Muscle layer of duodenum (tissue), 2 donors: ENCODE measurements at regions not wholly inside any gene's neighbourhood (a gene's known extent, or its start where the extent isn't known, plus 50 kb on each side); places are given as distances from the start of the nearest gene placed in this dataset.

ENCODE experiments used
- H3K27ac ChIP-seq: one replicate; pipeline ENCODE4 v1.7.0; 2013; ENCODE audit warnings: mild to moderate bottlenecking, low read length
- H3K27me3 ChIP-seq: one replicate; pipeline ENCODE4 v1.7.0; 2013; ENCODE audit warnings: low read depth, mild to moderate bottlenecking, control low read depth, low read length
- H3K36me3 ChIP-seq, 2 donors: one replicate each; pipeline ENCODE4 v1.7.0; 2013; ENCODE audit warnings: low read length in 2 of 2, control low read depth in 1 of 2, mild to moderate bottlenecking in 1 of 2; ENCODE audit not compliant: insufficient read depth in 2 of 2, control insufficient read depth in 1 of 2
- H3K4me1 ChIP-seq, 2 donors: one replicate each; pipeline ENCODE4 v1.7.0; 2013; ENCODE audit warnings: low read length in 2 of 2, mild to moderate bottlenecking in 2 of 2, control low read depth in 1 of 2, moderate library complexity in 1 of 2; ENCODE audit not compliant: insufficient read depth in 2 of 2, control insufficient read depth in 1 of 2
- H3K4me3 ChIP-seq, 2 donors: one replicate each; pipeline ENCODE4 v1.7.0; 2013; ENCODE audit warnings: low read length in 2 of 2, low read depth in 1 of 2, mild to moderate bottlenecking in 1 of 2
- H3K9me3 ChIP-seq, 2 donors: one replicate each; pipeline ENCODE4 v1.7.0; 2013; ENCODE audit warnings: low read length in 2 of 2, control low read depth in 1 of 2, mild to moderate bottlenecking in 1 of 2; ENCODE audit not compliant: control insufficient read depth in 1 of 2
- donor health status: healthy.

DNA sequence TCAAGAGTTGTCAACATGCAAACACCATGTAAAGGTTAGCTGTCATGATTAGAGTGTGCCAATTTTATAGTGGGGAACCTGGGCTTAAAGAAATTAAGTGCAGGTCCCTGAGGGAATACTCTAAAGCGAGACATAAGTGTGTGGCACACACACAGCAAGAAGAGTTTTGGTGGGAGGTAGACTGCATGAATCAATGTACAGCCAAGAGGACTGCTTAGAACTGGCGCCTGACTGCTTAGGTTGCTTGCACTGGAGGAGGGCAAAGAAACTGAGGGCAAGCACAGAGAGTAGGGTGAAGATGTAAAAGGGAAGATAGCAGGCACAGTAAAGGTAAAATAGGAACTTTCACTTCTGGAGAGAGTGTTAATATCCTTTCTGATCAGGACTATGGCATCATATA lies 184.9 kb downstream of the SOX2 start:
- Histone ChIP-seq H3K36me3 (no peaks in the 10 kb centered on the region), H3K9me3 (no peaks in the 10 kb centered on the region), H3K4me1 (no peaks in the 10 kb centered on the region), H3K27ac (no peak overlapping the region), H3K27me3 (no peaks in the 10 kb centered on the region), H3K4me3 (no peak overlapping the region)

DNA sequence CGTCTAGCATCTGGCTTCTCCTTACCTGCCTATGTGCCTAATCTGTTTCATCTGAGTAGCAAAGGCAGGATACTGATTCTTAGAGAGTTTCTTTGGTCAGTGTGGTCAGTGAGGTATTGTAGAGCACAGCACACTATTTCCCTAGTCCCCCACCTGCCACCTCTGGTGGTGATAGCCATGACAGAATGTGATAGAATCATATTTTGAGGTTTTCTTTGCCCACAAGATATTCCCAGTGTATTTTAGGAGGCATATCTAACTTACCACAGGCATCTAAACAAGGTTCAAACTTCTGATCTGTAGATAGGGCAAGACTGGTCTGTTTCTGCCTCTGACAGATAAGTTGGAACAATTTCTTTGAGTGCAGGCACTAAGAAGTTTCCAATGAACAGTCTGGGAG lies 188.0 kb downstream of the SOX2 start:
- no peaks in the 10 kb centered on the region for H3K4me1 ChIP-seq
- H3K27me3 ChIP-seq = no peaks in the 10 kb centered on the region
- H3K27ac ChIP-seq = no peak overlapping the region
- H3K9me3 ChIP-seq = no peaks in the 10 kb centered on the region
- H3K36me3 ChIP-seq = no peaks in the 10 kb centered on the region
- H3K4me3 ChIP-seq = no peak overlapping the region

DNA sequence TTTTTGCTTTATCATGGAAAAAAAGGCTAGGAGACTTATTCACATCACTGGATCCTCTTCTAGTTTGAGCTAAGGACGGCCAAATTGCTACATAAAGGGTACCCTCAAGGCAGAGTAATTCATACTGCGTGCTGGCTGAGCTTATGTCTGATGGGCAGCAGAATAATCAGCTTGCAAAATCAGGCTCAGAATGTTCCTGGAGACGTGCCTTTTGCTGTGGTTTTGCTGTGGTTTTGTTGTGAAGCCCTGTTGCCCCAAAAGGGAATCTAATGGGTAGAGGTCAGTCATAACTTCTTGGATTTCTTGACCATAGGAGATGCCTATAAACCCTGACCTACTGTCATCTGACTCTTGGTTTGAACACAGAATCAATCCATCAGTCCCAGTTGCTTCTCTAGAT lies 189.9 kb downstream of the SOX2 start:
- Histone ChIP-seq H3K4me3 (no peak overlapping the region), H3K4me1 (no peaks in the 10 kb centered on the region), H3K27ac (no peak overlapping the region), H3K36me3 (no peaks in the 10 kb centered on the region), H3K27me3 (no peaks in the 10 kb centered on the region), H3K9me3 (no peaks in the 10 kb centered on the region)

DNA sequence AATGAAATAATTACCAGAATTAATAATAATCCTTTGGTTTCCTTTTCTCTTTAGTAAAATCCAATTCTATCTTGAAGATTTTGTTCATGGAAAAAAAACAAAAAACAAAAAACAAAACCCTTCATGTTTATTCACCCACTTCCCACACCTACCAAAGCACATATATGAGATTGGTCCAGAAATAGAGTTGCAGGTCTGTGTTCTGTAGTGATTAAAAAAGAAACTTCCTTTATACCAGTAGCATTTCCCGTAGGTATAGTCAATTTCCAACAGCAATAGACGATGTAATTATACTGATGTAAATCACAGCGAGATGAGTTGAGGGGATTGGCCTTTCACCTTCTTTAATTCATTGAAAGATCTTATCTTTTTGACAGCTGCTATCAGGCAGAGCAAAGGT lies 194.6 kb downstream of the SOX2 start:
- Histone ChIP-seq H3K36me3 (no peaks in the 10 kb centered on the region), H3K4me3 (no peak overlapping the region), H3K27ac (no peak overlapping the region), H3K4me1 (no peaks in the 10 kb centered on the region), H3K27me3 (no peaks in the 10 kb centered on the region), H3K9me3 (no peaks in the 10 kb centered on the region)

DNA sequence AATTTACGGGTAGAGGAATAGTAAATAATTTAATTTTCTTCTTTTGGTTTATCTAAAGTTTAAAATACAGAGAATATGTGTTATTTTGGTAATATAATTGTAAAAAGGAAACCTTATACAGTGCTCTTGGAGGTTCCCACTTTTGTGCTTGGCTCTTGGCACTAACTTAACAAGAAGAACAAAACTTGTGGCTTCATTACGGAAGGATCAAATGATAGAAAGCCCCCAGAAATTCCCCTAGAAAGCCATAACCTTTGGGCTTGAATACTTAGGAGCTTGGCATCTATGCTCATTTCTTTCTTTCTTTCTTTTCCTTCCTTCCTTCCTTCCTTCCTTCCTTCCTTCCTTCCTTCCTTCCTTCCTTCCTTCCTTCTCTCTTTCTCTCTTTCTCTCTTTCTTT lies 197.5 kb downstream of the SOX2 start:
- no peak overlapping the region for H3K27ac ChIP-seq
- H3K27me3 ChIP-seq = no peaks in the 10 kb centered on the region
- no peaks in the 10 kb centered on the region for H3K9me3 ChIP-seq
- H3K36me3 ChIP-seq = no peaks in the 10 kb centered on the region
- H3K4me1 ChIP-seq = no peaks in the 10 kb centered on the region
- H3K4me3 ChIP-seq = no peak overlapping the region

DNA sequence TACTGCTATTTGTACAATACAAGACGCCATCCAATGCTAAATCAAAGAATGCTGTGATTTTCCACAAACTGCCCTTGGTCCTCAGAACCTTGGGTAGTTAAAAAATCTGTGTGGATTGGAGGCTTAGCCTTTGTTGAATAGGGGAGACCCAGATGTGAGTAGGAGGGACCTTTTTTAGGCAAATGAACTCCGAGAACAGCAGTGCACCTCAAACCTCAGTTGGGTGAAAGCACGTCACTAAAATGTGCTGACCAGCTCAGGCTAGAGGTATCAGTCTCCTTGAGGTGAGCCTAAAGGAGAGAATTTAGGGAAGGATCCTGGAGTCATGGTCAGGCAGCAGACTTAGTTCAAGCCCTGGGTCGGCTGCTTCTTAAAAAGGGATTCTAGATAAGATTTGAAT lies 200.7 kb downstream of the SOX2 start:
- no peak overlapping the region for H3K27ac ChIP-seq
- no peaks in the 10 kb centered on the region for H3K27me3 ChIP-seq
- no peaks in the 10 kb centered on the region for H3K36me3 ChIP-seq
- H3K4me3 ChIP-seq = no peak overlapping the region
- no peaks in the 10 kb centered on the region for H3K4me1 ChIP-seq
- H3K9me3 ChIP-seq = no peaks in the 10 kb centered on the region

DNA sequence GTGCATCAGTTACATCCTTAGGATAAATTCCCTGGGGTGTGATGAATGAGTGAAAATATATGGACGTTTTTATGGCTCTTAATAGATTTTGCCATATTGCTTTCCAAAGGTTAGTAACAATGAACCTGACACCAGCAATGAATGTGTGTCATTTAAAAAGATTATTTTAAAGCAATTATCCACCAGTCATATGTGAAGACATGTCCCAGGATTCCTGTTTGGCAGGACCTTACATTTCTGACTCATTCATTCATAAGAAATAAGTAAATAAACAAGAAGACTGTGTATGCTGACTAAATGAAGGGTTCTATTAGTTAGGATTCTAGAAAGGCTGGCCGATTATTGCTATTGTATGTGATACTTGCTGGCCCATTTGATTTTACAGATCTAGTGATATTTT lies 201.5 kb downstream of the SOX2 start:
- no peaks in the 10 kb centered on the region for H3K9me3 ChIP-seq
- no peaks in the 10 kb centered on the region for H3K27me3 ChIP-seq
- no peak overlapping the region for H3K4me3 ChIP-seq
- H3K4me1 ChIP-seq = no peaks in the 10 kb centered on the region
- no peaks in the 10 kb centered on the region for H3K36me3 ChIP-seq
- H3K27ac ChIP-seq = no peak overlapping the region

DNA sequence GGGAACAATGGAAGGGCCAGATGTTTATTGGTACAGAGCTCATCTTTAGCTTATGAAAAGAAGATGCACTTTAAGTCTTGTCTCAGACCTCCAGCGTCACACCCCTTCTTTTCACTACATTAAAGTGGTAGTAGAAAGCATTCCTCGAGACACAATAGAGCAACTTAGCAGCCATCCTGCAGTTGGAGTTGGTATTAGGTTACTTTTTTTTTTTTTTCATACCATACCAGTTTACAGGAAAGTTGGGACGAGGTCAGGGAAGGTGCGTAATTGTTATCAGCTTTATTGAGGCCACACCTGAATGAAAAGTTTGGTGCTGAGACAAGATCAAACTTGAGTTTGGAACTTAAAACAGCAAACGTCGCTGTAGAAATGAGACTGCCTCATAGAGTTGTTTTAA lies 203.8 kb downstream of the SOX2 start:
- no peak overlapping the region for H3K4me3 ChIP-seq
- H3K27me3 ChIP-seq = no peaks in the 10 kb centered on the region
- H3K4me1 ChIP-seq = no peaks in the 10 kb centered on the region
- H3K9me3 ChIP-seq = no peaks in the 10 kb centered on the region
- no peak overlapping the region for H3K27ac ChIP-seq
- no peaks in the 10 kb centered on the region for H3K36me3 ChIP-seq

DNA sequence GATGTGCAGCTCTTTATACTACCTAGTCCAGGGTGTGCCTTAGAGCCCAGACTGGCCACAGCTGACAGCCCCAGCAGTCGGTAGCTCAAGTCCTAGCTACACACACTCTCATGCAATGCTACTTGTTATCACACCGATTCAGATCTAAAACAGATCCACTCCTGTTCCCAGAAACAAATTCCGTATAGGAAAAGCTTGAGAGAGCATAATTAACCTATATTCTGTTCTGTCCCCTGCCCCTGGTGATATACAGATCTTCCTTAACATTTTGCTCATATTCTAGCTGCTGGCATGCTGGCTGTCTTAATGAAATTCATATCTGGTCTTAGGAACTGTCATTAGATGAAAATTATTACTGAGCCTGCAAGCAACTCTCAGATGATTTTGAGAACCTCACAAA lies 204.3 kb downstream of the SOX2 start:
- Histone ChIP-seq H3K27me3 (no peaks in the 10 kb centered on the region), H3K4me1 (no peaks in the 10 kb centered on the region), H3K9me3 (no peaks in the 10 kb centered on the region), H3K36me3 (no peaks in the 10 kb centered on the region), H3K4me3 (no peak overlapping the region), H3K27ac (no peak overlapping the region)

DNA sequence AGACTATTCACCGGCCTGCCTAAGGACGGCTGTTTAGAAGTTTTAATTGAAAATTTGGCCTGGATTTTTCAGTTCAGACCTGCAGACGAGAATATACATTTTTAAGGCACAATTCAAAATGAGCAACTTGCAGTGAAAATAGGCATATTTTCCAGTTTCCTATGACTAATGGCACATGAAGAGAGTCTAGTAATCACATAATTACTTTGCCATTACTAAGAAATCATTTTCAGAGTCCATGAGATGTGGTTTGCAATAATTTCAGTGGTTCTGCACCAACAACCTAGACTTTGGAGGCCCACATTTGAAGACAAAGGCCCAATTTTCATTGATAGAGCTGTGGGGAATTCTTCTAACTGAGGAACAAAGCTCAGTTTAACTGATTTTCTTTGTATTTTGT lies 205.3 kb downstream of the SOX2 start:
- H3K9me3 ChIP-seq = no peaks in the 10 kb centered on the region
- no peak overlapping the region for H3K27ac ChIP-seq
- H3K27me3 ChIP-seq = no peaks in the 10 kb centered on the region
- H3K4me1 ChIP-seq = no peaks in the 10 kb centered on the region
- H3K4me3 ChIP-seq = no peak overlapping the region
- H3K36me3 ChIP-seq = no peaks in the 10 kb centered on the region

DNA sequence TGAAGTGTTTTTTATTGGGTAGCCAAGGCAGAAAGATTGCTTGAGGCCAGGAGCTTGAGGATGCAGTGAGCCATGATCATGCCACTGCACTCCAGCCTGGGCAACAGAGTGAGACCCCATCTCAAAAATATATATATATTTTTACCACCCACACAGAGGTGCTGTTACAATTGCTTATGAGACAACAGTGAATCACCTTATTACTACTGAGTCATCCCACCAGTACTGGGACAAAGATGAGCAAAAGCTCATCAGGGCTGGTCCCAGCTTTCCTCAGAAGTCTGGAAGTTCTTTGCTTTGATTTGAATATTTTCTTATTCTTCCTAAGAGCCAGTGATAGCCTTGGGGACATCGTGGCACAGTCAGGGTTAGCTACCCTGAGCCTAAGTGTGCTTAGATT lies 207.7 kb downstream of the SOX2 start:
- Histone ChIP-seq H3K27ac (no peak overlapping the region), H3K36me3 (no peaks in the 10 kb centered on the region), H3K27me3 (no peaks in the 10 kb centered on the region), H3K9me3 (no peaks in the 10 kb centered on the region), H3K4me3 (no peak overlapping the region), H3K4me1 (no peaks in the 10 kb centered on the region)

DNA sequence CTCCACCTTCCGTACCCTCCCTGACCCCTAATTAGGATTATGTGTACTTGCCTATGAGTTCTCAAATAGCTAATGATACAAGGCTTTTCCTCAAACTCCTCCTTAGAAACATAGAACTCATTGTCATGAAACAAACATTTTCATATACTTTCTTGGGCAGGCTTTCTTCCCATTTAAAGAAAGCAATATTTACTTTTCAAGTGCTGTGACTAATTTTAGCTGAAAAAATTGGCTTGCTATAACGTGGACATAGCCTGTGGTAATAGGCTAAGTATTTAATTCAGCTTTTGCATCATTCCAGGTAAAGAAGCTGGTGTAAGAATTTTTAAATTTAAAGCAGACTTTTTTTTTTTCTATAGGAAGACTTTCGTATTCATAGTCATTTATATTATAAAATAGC lies 208.7 kb downstream of the SOX2 start:
- Histone ChIP-seq H3K9me3 (no peaks in the 10 kb centered on the region), H3K4me3 (no peak overlapping the region), H3K27me3 (no peaks in the 10 kb centered on the region), H3K36me3 (no peaks in the 10 kb centered on the region), H3K4me1 (no peaks in the 10 kb centered on the region), H3K27ac (no peak overlapping the region)
